ENCODE measurements at regions not wholly inside any gene's neighbourhood (a gene's known extent, or its start where the extent isn't known, plus 50 kb on each side); places are given as distances from the start of the nearest gene placed in this dataset.

DNA sequence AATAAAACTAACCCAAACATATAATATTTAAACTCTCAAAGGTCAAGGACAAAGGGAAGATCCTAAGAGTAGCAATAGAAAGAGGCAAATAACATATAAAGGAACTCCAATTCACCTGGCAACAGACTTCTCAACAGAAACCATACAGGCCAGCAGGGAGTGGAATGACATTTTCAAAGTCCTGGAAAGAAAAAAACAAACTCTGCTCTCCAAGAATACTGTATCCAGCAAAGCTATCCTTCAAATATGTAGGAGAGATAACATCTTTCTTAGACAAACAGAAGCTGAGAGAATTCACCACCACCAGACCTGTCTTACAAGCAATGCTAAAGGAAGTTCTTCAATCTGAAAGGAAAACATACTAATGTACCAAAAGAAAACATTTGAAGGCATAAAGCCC lies 51.5 kb upstream of the TMEM158 start:
- H3K4me3 ChIP-seq (ENCODE audit: low read depth in 2 of 2, low read length in 1 of 2), result no peak overlapping the region
- H3K9ac ChIP-seq, result no peak overlapping the region
- H3K4me2 ChIP-seq, result no peak overlapping the region
- no peak overlapping the region for H2AFZ ChIP-seq (ENCODE audit: low read depth)
- H3F3A ChIP-seq (replicated peaks; ENCODE audit: insufficient read depth), result peaks cover 6% of the 10 kb centered on the region
- POLR2A ChIA-PET, result no interaction called here
- H3K4me1 ChIP-seq (ENCODE audit: control insufficient read depth in 1 of 2, insufficient read depth in 2 of 2, low read depth in 1 of 2, low read length in 1 of 2), result no peaks in the 10 kb centered on the region
- no peaks in the 10 kb centered on the region for H3K79me2 ChIP-seq (ENCODE audit: insufficient read depth)
- H3K9me3 ChIP-seq, result peaks cover 15% of the 10 kb centered on the region; the same call in 1 of the 2 replicates
- no peaks in the 10 kb centered on the region for H3K9me2 ChIP-seq
- no peaks in the 10 kb centered on the region for H3K27me3 ChIP-seq (ENCODE audit: insufficient read depth)
- H4K20me1 ChIP-seq (ENCODE audit: insufficient read depth), result no peaks in the 10 kb centered on the region
- CTCF ChIA-PET, result interaction anchor here (1.0 kb wide), 1 partner anchor 8 kb away, joined by 3 read pairs; no protein-coding TSS in a partner anchor
- H3K36me3 ChIP-seq (replicated peaks in 1 of 2; ENCODE audit: control insufficient read depth in 1 of 2, insufficient read depth in 2 of 2, low read length in 1 of 2), result no peaks in the 10 kb centered on the region
- TF ChIP-seq MXI1 (IDR thresholded peaks at IDR 0.05; ENCODE audit: low read depth, low read length), result no peak
- no peak for TF ChIP-seq SMC3 (IDR thresholded peaks at IDR 0.05; ENCODE audit: low read depth, low read length)
- no peak for TF ChIP-seq USF1 (IDR thresholded peaks at IDR 0.05; ENCODE audit: borderline replicate concordance, low read depth)
- TF ChIP-seq, protein P1, sequence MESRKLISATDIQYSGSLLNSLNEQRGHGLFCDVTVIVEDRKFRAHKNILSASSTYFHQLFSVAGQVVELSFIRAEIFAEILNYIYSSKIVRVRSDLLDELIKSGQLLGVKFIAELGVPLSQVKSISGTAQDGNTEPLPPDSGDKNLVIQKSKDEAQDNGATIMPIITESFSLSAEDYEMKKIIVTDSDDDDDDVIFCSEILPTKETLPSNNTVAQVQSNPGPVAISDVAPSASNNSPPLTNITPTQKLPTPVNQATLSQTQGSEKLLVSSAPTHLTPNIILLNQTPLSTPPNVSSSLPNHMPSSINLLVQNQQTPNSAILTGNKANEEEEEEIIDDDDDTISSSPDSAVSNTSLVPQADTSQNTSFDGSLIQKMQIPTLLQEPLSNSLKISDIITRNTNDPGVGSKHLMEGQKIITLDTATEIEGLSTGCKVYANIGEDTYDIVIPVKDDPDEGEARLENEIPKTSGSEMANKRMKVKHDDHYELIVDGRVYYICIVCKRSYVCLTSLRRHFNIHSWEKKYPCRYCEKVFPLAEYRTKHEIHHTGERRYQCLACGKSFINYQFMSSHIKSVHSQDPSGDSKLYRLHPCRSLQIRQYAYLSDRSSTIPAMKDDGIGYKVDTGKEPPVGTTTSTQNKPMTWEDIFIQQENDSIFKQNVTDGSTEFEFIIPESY (IDR thresholded peaks at IDR 0.05; ENCODE audit: borderline replicate concordance, low read depth), result no peak
- no peak for TF ChIP-seq FOXJ3 (CRISPR knock-in tag; IDR thresholded peaks at IDR 0.05)
- no peak for TF ChIP-seq ELF1 (IDR thresholded peaks at IDR 0.05)
- no peak for DNase-seq
- no peak overlapping the region for H3K27ac ChIP-seq (ENCODE audit: low read depth in 2 of 2, low read length in 1 of 2)

GRCh38 chr3:45280232-45280631 lies 54.1 kb upstream of the TMEM158 start:
- no peaks in the 10 kb centered on the region for H3K36me3 ChIP-seq (replicated peaks in 1 of 2; ENCODE audit: control insufficient read depth in 1 of 2, insufficient read depth in 2 of 2, low read length in 1 of 2)
- H3K79me2 ChIP-seq (ENCODE audit: insufficient read depth), result no peaks in the 10 kb centered on the region
- H3K27ac ChIP-seq (ENCODE audit: low read depth in 2 of 2, low read length in 1 of 2), result no peak overlapping the region
- no peaks in the 10 kb centered on the region for H3K4me1 ChIP-seq (ENCODE audit: control insufficient read depth in 1 of 2, insufficient read depth in 2 of 2, low read depth in 1 of 2, low read length in 1 of 2)
- peaks cover 15% of the 10 kb centered on the region; the same call in 1 of the 2 replicates for H3K9me3 ChIP-seq
- H3K4me3 ChIP-seq (ENCODE audit: low read depth in 2 of 2, low read length in 1 of 2), result no peak overlapping the region
- H4K20me1 ChIP-seq (ENCODE audit: insufficient read depth), result no peaks in the 10 kb centered on the region
- ChIA-PET POLR2A (no interaction called here), CTCF (interaction anchor here (0.6 kb wide), 1 partner anchor 1465 kb away, joined by 4 read pairs; no protein-coding TSS in a partner anchor)
- 5% methylated on average over 1 of the region's 1 CpG for WGBS (ENCODE audit: low lambda C conversion rate)
- DNase-seq, result no peak
- no peaks in the 10 kb centered on the region for H3K27me3 ChIP-seq (ENCODE audit: insufficient read depth)
- H3K4me2 ChIP-seq, result no peak overlapping the region
- H3F3A ChIP-seq (replicated peaks; ENCODE audit: insufficient read depth), result peaks cover 6% of the 10 kb centered on the region
- H3K9ac ChIP-seq, result no peak overlapping the region
- H3K9me2 ChIP-seq, result no peaks in the 10 kb centered on the region
- no peak overlapping the region for H2AFZ ChIP-seq (ENCODE audit: low read depth)
- TF ChIP-seq, protein P1 (IDR thresholded peaks at IDR 0.05; ENCODE audit: borderline replicate concordance, low read depth), result no peak
- TF ChIP-seq FOSL2 (IDR thresholded peaks at IDR 0.05; ENCODE audit: borderline replicate concordance, low read depth) (no peak), RFX5 (IDR thresholded peaks at IDR 0.05; ENCODE audit: low read length) (no peak), SMC3 (IDR thresholded peaks at IDR 0.05; ENCODE audit: low read depth, low read length) (no peak), NRF1 (IDR thresholded peaks at IDR 0.05; ENCODE audit: low read depth, low read length) (no peak), CTCF (IDR thresholded peaks at IDR 0.05) (no peak), EZH2phosphoT487 (IDR thresholded peaks at IDR 0.05; ENCODE audit: borderline replicate concordance, low read depth) (no peak), USF1 (IDR thresholded peaks at IDR 0.05; ENCODE audit: borderline replicate concordance, low read depth) (no peak), RXRA (IDR thresholded peaks at IDR 0.05; ENCODE audit: borderline replicate concordance, low read depth) (no peak), GATA2 (CRISPR knock-in tag; IDR thresholded peaks at IDR 0.05) (no peak), TAF1 (IDR thresholded peaks at IDR 0.05; ENCODE audit: borderline replicate concordance, low read depth, low read length) (no peak), POLR2AphosphoS5 (IDR thresholded peaks at IDR 0.05; ENCODE audit: low read depth, low read length) (no peak), FOXJ3 (CRISPR knock-in tag; IDR thresholded peaks at IDR 0.05) (no peak), RCOR1 (IDR thresholded peaks at IDR 0.05; ENCODE audit: low read length) (no peak), MAX (IDR thresholded peaks at IDR 0.05; ENCODE audit: low read depth) (no peak), TEAD4 (IDR thresholded peaks at IDR 0.05; ENCODE audit: borderline replicate concordance, insufficient read depth) (no peak)
- TF ChIP-seq, protein P2, sequence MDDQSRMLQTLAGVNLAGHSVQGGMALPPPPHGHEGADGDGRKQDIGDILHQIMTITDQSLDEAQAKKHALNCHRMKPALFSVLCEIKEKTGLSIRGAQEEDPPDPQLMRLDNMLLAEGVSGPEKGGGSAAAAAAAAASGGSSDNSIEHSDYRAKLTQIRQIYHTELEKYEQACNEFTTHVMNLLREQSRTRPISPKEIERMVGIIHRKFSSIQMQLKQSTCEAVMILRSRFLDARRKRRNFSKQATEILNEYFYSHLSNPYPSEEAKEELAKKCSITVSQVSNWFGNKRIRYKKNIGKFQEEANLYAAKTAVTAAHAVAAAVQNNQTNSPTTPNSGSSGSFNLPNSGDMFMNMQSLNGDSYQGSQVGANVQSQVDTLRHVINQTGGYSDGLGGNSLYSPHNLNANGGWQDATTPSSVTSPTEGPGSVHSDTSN (IDR thresholded peaks at IDR 0.05), result no peak
